IPS DF 6.9 (cell line): ENCODE measurements at regions not wholly inside any gene's neighbourhood (a gene's known extent, or its start where the extent isn't known, plus 50 kb on each side); places are given as distances from the start of the nearest gene placed in this dataset.

Experiments used
- DNase-seq: peaks from one replicate; pipeline ENCODE4 v3.0.0-alpha.2; 2013; ENCODE audit warnings: low read depth, low spot score
- H3K27ac ChIP-seq: one replicate; pipeline ENCODE4 v1.5.1; 2013; ENCODE audit warnings: low read length, control low read depth
- H3K27me3 ChIP-seq: 2 replicates; pipeline ENCODE4 v1.6.1; 2013; ENCODE audit warnings: mild to moderate bottlenecking, low read length; ENCODE audit not compliant: control insufficient read depth, insufficient read depth
- H3K36me3 ChIP-seq: 2 replicates; pipeline ENCODE4 v1.6.1; 2013; ENCODE audit warnings: low read length; ENCODE audit not compliant: control insufficient read depth, insufficient read depth
- H3K4me1 ChIP-seq: 2 replicates; pipeline ENCODE4 v1.6.1; 2013; ENCODE audit warnings: low read length; ENCODE audit not compliant: control insufficient read depth, insufficient read depth
- H3K4me3 ChIP-seq: 2 replicates; pipeline ENCODE4 v1.5.1; 2013; ENCODE audit warnings: mild to moderate bottlenecking, low read length
- H3K9me3 ChIP-seq: 2 replicates; pipeline ENCODE4 v1.6.1; 2013; ENCODE audit warnings: low read length, inconsistent platforms; ENCODE audit not compliant: control insufficient read depth, insufficient read depth
- whole genome bisulfite sequencing: extraction: QIAGEN DNeasy Blood & Tissue Kit; methylation state at CpG from one replicate; pipeline ENCODE4 v1.1.7; 2013; ENCODE audit warnings: mixed read lengths, missing lambda C conversion rate; ENCODE audit not compliant: insufficient read length, insufficient coverage; 5-methylcytosine and 5-hydroxymethylcytosine counted together

DNA sequence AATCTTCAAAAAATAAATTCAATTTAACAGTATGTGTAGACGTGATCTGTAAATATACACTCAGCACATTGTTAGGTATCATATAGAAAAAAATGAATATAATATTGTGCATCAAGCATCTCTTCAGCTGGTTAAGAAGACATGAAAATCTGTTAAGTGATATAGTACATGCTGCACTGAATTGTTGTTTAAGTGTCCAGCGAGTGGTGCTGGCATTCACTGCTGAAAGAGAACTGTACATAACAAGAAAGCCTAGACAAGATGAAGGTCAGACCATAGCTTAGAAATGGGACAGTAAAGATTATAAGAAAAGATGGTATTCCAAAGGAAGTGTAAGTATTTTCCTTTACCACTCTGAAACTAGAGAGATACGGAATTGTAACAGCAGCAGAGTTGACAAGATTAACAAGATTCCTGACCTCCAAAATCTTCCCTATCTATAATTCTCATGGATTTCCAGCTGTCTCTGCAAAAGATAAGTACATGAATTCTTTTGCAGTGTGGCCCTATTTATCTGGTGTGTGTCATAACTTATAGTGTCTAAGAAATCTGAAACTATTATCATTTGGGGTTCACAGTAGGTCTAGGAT lies 198.6 kb downstream of the FLRT2 start:
- no peaks in the 10 kb centered on the region for H3K9me3 ChIP-seq
- no peaks in the 10 kb centered on the region for H3K4me1 ChIP-seq
- no peaks in the 10 kb centered on the region for H3K36me3 ChIP-seq
- no CpG with 5 or more reads among the region's 3 CpGs for WGBS
- no peak for DNase-seq
- no peak overlapping the region for H3K4me3 ChIP-seq
- no peak overlapping the region for H3K27ac ChIP-seq
- no peaks in the 10 kb centered on the region for H3K27me3 ChIP-seq

DNA sequence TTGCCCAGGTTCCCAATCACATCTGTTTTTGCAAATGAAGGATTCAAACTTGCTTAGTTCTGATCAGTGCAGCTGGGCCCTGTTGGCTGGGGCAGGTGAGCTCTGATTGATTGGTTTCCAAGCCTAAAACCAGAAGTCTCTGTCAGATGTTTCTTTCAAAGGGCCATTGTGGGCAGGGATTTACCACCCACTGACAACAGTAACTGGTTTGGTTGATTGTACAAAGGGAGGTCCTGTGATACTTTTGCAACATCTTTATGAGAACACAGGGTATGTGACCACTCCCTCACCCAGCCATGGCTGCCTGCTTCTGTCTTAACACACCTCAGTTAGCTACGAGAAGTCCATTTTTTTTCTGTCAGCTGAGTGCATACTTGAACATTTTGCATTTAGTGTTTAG lies 184.1 kb downstream of the FLRT2 start:
- Histone ChIP-seq H3K27me3 (no peaks in the 10 kb centered on the region), H3K9me3 (no peaks in the 10 kb centered on the region; the same call in 1 of the 2 replicates)
- WGBS, result no CpG with 5 or more reads among the region's 1 CpG

DNA sequence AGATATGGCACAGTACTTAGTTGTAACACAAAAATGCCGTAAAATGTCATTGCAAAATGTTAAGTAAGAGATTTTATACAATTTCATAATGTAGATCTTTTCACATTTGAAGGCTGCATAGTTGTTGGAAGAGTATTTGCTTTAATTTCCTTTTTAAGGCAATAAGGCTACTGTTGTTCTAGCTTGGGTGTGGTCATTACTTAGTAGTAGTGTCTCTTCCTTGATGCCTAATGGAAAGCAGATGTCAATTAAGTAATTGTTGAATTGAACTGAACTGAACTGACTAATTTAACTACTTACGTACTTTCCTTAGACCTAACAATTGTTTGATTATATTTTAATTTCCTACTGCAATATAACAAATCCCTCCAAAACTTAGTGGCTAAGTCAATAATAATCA lies 181.7 kb downstream of the FLRT2 start:
- no CpG with 5 or more reads among the region's 2 CpGs for WGBS
- Histone ChIP-seq H3K27ac (no peak overlapping the region), H3K4me1 (no peaks in the 10 kb centered on the region), H3K27me3 (no peaks in the 10 kb centered on the region), H3K9me3 (no peaks in the 10 kb centered on the region), H3K36me3 (no peaks in the 10 kb centered on the region), H3K4me3 (no peak overlapping the region)
- no peak for DNase-seq

More for the DNA sequence above, 184.1 kb downstream of the FLRT2 start:
- DNase-seq, result no peak
- H3K27ac ChIP-seq, result no peak overlapping the region
- H3K36me3 ChIP-seq, result no peaks in the 10 kb centered on the region
- no peaks in the 10 kb centered on the region for H3K4me1 ChIP-seq
- H3K4me3 ChIP-seq, result no peak overlapping the region
